ENCODE measurements at regions not wholly inside any gene's neighbourhood (a gene's known extent, or its start where the extent isn't known, plus 50 kb on each side); places are given as distances from the start of the nearest gene placed in this dataset.

GRCh38 chr20:4491643-4492042 lies 194.6 kb upstream of the PRNP start (continued):
- no peak for TF ChIP-seq CREB5 (CRISPR knock-in tag; IDR thresholded peaks at IDR 0.05; ENCODE audit: low read depth)
- TF ChIP-seq ZNF565 (CRISPR knock-in tag; conservative IDR thresholded peaks at IDR 0.05; ENCODE audit: low read depth) = no peak
- TF ChIP-seq PATZ1 (CRISPR knock-in tag; IDR thresholded peaks at IDR 0.05; ENCODE audit: borderline replicate concordance) = no peak
- TF ChIP-seq ZFP3 (CRISPR knock-in tag; IDR thresholded peaks at IDR 0.05) = no peak
- TF ChIP-seq ARNTL (CRISPR knock-in tag; IDR thresholded peaks at IDR 0.05; ENCODE audit: borderline replicate concordance, low read depth) = no peak
- TF ChIP-seq OSR1 (CRISPR knock-in tag; IDR thresholded peaks at IDR 0.05) = no peak

GRCh38 chr20:4490606-4491280 lies 195.5 kb upstream of the PRNP start:
- TF ChIP-seq ZNF70 (CRISPR knock-in tag; IDR thresholded peaks at IDR 0.05) = no peak
- no peak for TF ChIP-seq SNAI2 (CRISPR knock-in tag; IDR thresholded peaks at IDR 0.05)
- TF ChIP-seq PATZ1 (CRISPR knock-in tag; IDR thresholded peaks at IDR 0.05; ENCODE audit: borderline replicate concordance) = no peak
- no peak for TF ChIP-seq ZFP3 (CRISPR knock-in tag; IDR thresholded peaks at IDR 0.05)
- no peak for TF ChIP-seq RARB (CRISPR knock-in tag; IDR thresholded peaks at IDR 0.05)
- TF ChIP-seq ZFP30 (CRISPR knock-in tag; IDR thresholded peaks at IDR 0.05) = no peak
- TF ChIP-seq ZNF8 (CRISPR knock-in tag; IDR thresholded peaks at IDR 0.05) = no peak
- no peak for TF ChIP-seq TSHZ2 (CRISPR knock-in tag; IDR thresholded peaks at IDR 0.05)
- no peak for TF ChIP-seq ZC3H10 (CRISPR knock-in tag; IDR thresholded peaks at IDR 0.05)
- no peak for TF ChIP-seq ISL1 (CRISPR knock-in tag; IDR thresholded peaks at IDR 0.05)
- no peak for ATAC-seq

- no peak for ATAC-seq
- no peak for TF ChIP-seq ESRRG (CRISPR knock-in tag; IDR thresholded peaks at IDR 0.05)
These were observed 196.2 kb upstream of the PRNP start for GRCh38 chr20:4490045-4490444.

GRCh38 chr20:4488407-4489339 lies 197.6 kb upstream of the PRNP start:
- TF ChIP-seq GLIS3 (CRISPR knock-in tag; IDR thresholded peaks at IDR 0.05) (no peak), TCF4 (CRISPR knock-in tag; IDR thresholded peaks at IDR 0.05; ENCODE audit: borderline replicate concordance) (no peak), ZFP3 (CRISPR knock-in tag; IDR thresholded peaks at IDR 0.05) (no peak), ZNF8 (CRISPR knock-in tag; IDR thresholded peaks at IDR 0.05) (no peak)
- peak; percentile 78 for ATAC-seq
